ENCODE measurements at regions not wholly inside any gene's neighbourhood (a gene's known extent, or its start where the extent isn't known, plus 50 kb on each side); places are given as distances from the start of the nearest gene placed in this dataset.

- TF ChIP-seq TARDBP (IDR thresholded peaks at IDR 0.05) (no peak), HDGF (IDR thresholded peaks at IDR 0.05; ENCODE audit: borderline replicate concordance) (no peak), L3MBTL2 (conservative IDR thresholded peaks at IDR 0.05) (no peak), LEF1 (IDR thresholded peaks at IDR 0.05; ENCODE audit: borderline replicate concordance) (no peak), FOXK2 (IDR thresholded peaks at IDR 0.05) (no peak), SUZ12 (IDR thresholded peaks at IDR 0.05) (no peak), BHLHE40 (IDR thresholded peaks at IDR 0.05; ENCODE audit: borderline replicate concordance) (no peak), SP1 (IDR thresholded peaks at IDR 0.05) (no peak)
- ChIA-PET CTCF (no interaction called here), POLR2A (no interaction called here)
- no peak for DNase-seq (ENCODE audit: extremely low spot score)
Observed at GRCh38 chr2:121858369-121858768, 102.9 kb downstream of the TSN start.

- DNase-seq (ENCODE audit: extremely low spot score): no peak
- ChIA-PET POLR2A (no interaction called here), CTCF (no interaction called here)
- no peak for TF ChIP-seq L3MBTL2 (conservative IDR thresholded peaks at IDR 0.05)
- no peak for TF ChIP-seq CTBP1 (IDR thresholded peaks at IDR 0.05; ENCODE audit: borderline replicate concordance)
- no peak for TF ChIP-seq LEF1 (IDR thresholded peaks at IDR 0.05; ENCODE audit: borderline replicate concordance)
- TF ChIP-seq TARDBP (IDR thresholded peaks at IDR 0.05): no peak
- TF ChIP-seq FOXA1 (IDR thresholded peaks at IDR 0.05): no peak
Observed at GRCh38 chr2:121858847-121859246, 103.4 kb downstream of the TSN start.

GRCh38 chr2:121860033-121860757, 104.7 kb downstream of the TSN start:
- ChIA-PET POLR2A (no interaction called here), CTCF (no interaction called here)
- DNase-seq (ENCODE audit: extremely low spot score): no peak
- no peak for TF ChIP-seq ELF4 (IDR thresholded peaks at IDR 0.05)

- no peak for TF ChIP-seq PKNOX1 (IDR thresholded peaks at IDR 0.05)
- no peak for TF ChIP-seq ELF4 (IDR thresholded peaks at IDR 0.05)
- TF ChIP-seq ZNF384 (IDR thresholded peaks at IDR 0.05): no peak
- no peak for TF ChIP-seq FOXM1 (IDR thresholded peaks at IDR 0.05; ENCODE audit: borderline replicate concordance)
- TF ChIP-seq FOXK2 (IDR thresholded peaks at IDR 0.05): no peak
- no peak for TF ChIP-seq HDGF (IDR thresholded peaks at IDR 0.05; ENCODE audit: borderline replicate concordance)
- TF ChIP-seq L3MBTL2 (conservative IDR thresholded peaks at IDR 0.05): no peak
- no peak for TF ChIP-seq BHLHE40 (IDR thresholded peaks at IDR 0.05; ENCODE audit: borderline replicate concordance)
- no peak for TF ChIP-seq NFRKB (IDR thresholded peaks at IDR 0.05)
- no peak for TF ChIP-seq CTBP1 (IDR thresholded peaks at IDR 0.05; ENCODE audit: borderline replicate concordance)
- TF ChIP-seq FOXA1 (IDR thresholded peaks at IDR 0.05): no peak
- no peak for TF ChIP-seq LEF1 (IDR thresholded peaks at IDR 0.05; ENCODE audit: borderline replicate concordance)
- TF ChIP-seq SUZ12 (IDR thresholded peaks at IDR 0.05): no peak
- no peak for TF ChIP-seq ARNT (IDR thresholded peaks at IDR 0.05)
- no peak for TF ChIP-seq TARDBP (IDR thresholded peaks at IDR 0.05)
- no peak for TF ChIP-seq SP1 (IDR thresholded peaks at IDR 0.05)
- no peak for DNase-seq (ENCODE audit: extremely low spot score)
- POLR2A ChIA-PET: no interaction called here
- CTCF ChIA-PET: no interaction called here
Observed at GRCh38 chr2:121860758-121861227, 105.3 kb downstream of the TSN start.

GRCh38 chr2:121862286-121862685, 106.8 kb downstream of the TSN start:
- POLR2A ChIA-PET: no interaction called here
- no peak for TF ChIP-seq NFRKB (IDR thresholded peaks at IDR 0.05)
- TF ChIP-seq SUZ12 (IDR thresholded peaks at IDR 0.05): no peak
- TF ChIP-seq ARNT (IDR thresholded peaks at IDR 0.05): no peak
- TF ChIP-seq L3MBTL2 (conservative IDR thresholded peaks at IDR 0.05): no peak
- TF ChIP-seq PKNOX1 (IDR thresholded peaks at IDR 0.05): no peak
- TF ChIP-seq ZNF384 (IDR thresholded peaks at IDR 0.05): no peak
- DNase-seq (ENCODE audit: extremely low spot score): no peak
- CTCF ChIA-PET: no interaction called here

- POLR2A ChIA-PET: no interaction called here
- TF ChIP-seq PKNOX1 (IDR thresholded peaks at IDR 0.05): no peak
- TF ChIP-seq LEF1 (IDR thresholded peaks at IDR 0.05; ENCODE audit: borderline replicate concordance): no peak
- TF ChIP-seq FOXK2 (IDR thresholded peaks at IDR 0.05): no peak
- no peak for TF ChIP-seq NFRKB (IDR thresholded peaks at IDR 0.05)
- TF ChIP-seq FOXM1 (IDR thresholded peaks at IDR 0.05; ENCODE audit: borderline replicate concordance): no peak
- CTCF ChIA-PET: no interaction called here
Observed at GRCh38 chr2:121865914-121866313, 110.5 kb downstream of the TSN start.

GRCh38 chr2:121866789-121867188, 111.3 kb downstream of the TSN start:
- ChIA-PET POLR2A (no interaction called here), CTCF (no interaction called here)
- TF ChIP-seq ZNF384 (IDR thresholded peaks at IDR 0.05) (no peak), FOXM1 (IDR thresholded peaks at IDR 0.05; ENCODE audit: borderline replicate concordance) (no peak), ARNT (IDR thresholded peaks at IDR 0.05) (no peak), SUZ12 (IDR thresholded peaks at IDR 0.05) (no peak), FOXK2 (IDR thresholded peaks at IDR 0.05) (no peak), SP1 (IDR thresholded peaks at IDR 0.05) (no peak), TARDBP (IDR thresholded peaks at IDR 0.05) (no peak), HDGF (IDR thresholded peaks at IDR 0.05; ENCODE audit: borderline replicate concordance) (no peak), FOXA1 (IDR thresholded peaks at IDR 0.05) (no peak), BHLHE40 (IDR thresholded peaks at IDR 0.05; ENCODE audit: borderline replicate concordance) (no peak), PKNOX1 (IDR thresholded peaks at IDR 0.05) (no peak), ELF4 (IDR thresholded peaks at IDR 0.05) (no peak), CTBP1 (IDR thresholded peaks at IDR 0.05; ENCODE audit: borderline replicate concordance) (no peak), LEF1 (IDR thresholded peaks at IDR 0.05; ENCODE audit: borderline replicate concordance) (no peak), L3MBTL2 (conservative IDR thresholded peaks at IDR 0.05) (no peak), NFRKB (IDR thresholded peaks at IDR 0.05) (no peak)
- DNase-seq (ENCODE audit: extremely low spot score): no peak

More at GRCh38 chr2:121865914-121866313, 110.5 kb downstream of the TSN start:
- DNase-seq (ENCODE audit: extremely low spot score): no peak

Data from HEK293T (cell line).